ENCODE measurements at regions not wholly inside any gene's neighbourhood (a gene's known extent, or its start where the extent isn't known, plus 50 kb on each side); places are given as distances from the start of the nearest gene placed in this dataset.

GRCh38 chr13:99062593-99062992 is 84.7 kb upstream of the DOCK9 start:
- intact Hi-C loops (cut with DNase I): no loop called here
- H3K4me3 ChIP-seq: no peak overlapping the region
- no peaks in the 10 kb centered on the region for H3K36me3 ChIP-seq (replicated peaks in 1 of 2; ENCODE audit: insufficient read depth in 1 of 2, low read depth in 2 of 2)
- no peak for ATAC-seq
- no peak overlapping the region for H3K27ac ChIP-seq
- no peak for DNase-seq
- TF ChIP-seq CTCF (IDR thresholded peaks at IDR 0.05) (no peak), POLR2A (IDR thresholded peaks at IDR 0.05) (no peak)
- WGBS, 2 donors: 74 to 77% methylated on average over 10 of the region's 10 CpGs
- H3K4me1 ChIP-seq: peaks cover 23% of the 10 kb centered on the region
- no peaks in the 10 kb centered on the region for H3K9me3 ChIP-seq
- no peaks in the 10 kb centered on the region for H3K27me3 ChIP-seq

- no peaks in the 10 kb centered on the region for H3K36me3 ChIP-seq (replicated peaks in 1 of 2; ENCODE audit: insufficient read depth in 1 of 2, low read depth in 2 of 2)
- no peak overlapping the region for H3K27ac ChIP-seq
- DNase-seq: no peak
- 92 to 98% methylated on average over 8 of the region's 8 CpGs for WGBS, 2 donors
- intact Hi-C loops (cut with DNase I): no loop called here
- H3K9me3 ChIP-seq: no peaks in the 10 kb centered on the region
- TF ChIP-seq CTCF (IDR thresholded peaks at IDR 0.05): no peak
- no peak for TF ChIP-seq POLR2A (IDR thresholded peaks at IDR 0.05)
- no peak for ATAC-seq
- H3K27me3 ChIP-seq: no peaks in the 10 kb centered on the region
- H3K4me3 ChIP-seq: no peak overlapping the region
- H3K4me1 ChIP-seq: peaks cover 19% of the 10 kb centered on the region
Observed at GRCh38 chr13:99063178-99063577, 85.3 kb upstream of the DOCK9 start.

GRCh38 chr13:99063952-99064351 is 86.1 kb upstream of the DOCK9 start:
- Histone ChIP-seq H3K27ac (no peak overlapping the region), H3K9me3 (no peaks in the 10 kb centered on the region), H3K4me1 (peaks cover 17% of the 10 kb centered on the region), H3K4me3 (no peak overlapping the region), H3K36me3 (replicated peaks in 1 of 2; ENCODE audit: insufficient read depth in 1 of 2, low read depth in 2 of 2) (no peaks in the 10 kb centered on the region), H3K27me3 (no peaks in the 10 kb centered on the region)
- TF ChIP-seq POLR2A (IDR thresholded peaks at IDR 0.05) (no peak), CTCF (IDR thresholded peaks at IDR 0.05) (no peak)
- DNase-seq (no peak), ATAC-seq (no peak)
- intact Hi-C loops (cut with DNase I): no loop called here
- 69 to 86% methylated on average over 1 of the region's 1 CpG for WGBS, 2 donors

GRCh38 chr13:99064624-99065234 is 86.9 kb upstream of the DOCK9 start:
- Histone ChIP-seq H3K4me1 (peaks cover 17% of the 10 kb centered on the region), H3K36me3 (replicated peaks in 1 of 2; ENCODE audit: insufficient read depth in 1 of 2, low read depth in 2 of 2) (no peaks in the 10 kb centered on the region), H3K4me3 (no peak overlapping the region), H3K27me3 (no peaks in the 10 kb centered on the region), H3K9me3 (no peaks in the 10 kb centered on the region), H3K27ac (no peak overlapping the region)
- intact Hi-C loops (cut with DNase I): no loop called here
- DNase-seq: no peak
- 86 to 88% methylated on average over 5 of the region's 5 CpGs for WGBS, 2 donors
- TF ChIP-seq CTCF (IDR thresholded peaks at IDR 0.05) (no peak), POLR2A (IDR thresholded peaks at IDR 0.05) (no peak)
- no peak for ATAC-seq

Data from body of pancreas (tissue), 4 donors.